ENCODE measurements at regions not wholly inside any gene's neighbourhood (a gene's known extent, or its start where the extent isn't known, plus 50 kb on each side); places are given as distances from the start of the nearest gene placed in this dataset.

DNA sequence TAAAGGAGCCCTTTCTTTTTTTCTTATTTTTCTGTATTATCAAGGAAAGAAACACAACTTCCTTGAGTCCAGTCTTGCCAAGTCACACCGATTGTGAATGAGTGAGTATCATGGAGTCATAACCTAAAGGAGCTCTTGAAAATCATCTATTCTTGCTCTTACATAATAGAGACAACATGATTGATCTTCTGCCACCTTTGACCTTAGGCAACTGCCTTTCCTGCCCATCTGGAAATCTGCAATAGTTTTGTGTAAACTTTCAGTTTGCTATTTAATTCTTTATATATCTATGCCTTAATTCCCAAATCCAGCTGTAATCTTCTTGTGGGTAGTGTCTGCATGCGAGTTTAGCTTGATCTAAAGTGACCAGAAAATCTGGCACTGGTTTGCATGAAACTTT, 149.9 kb upstream of the FST start:
- TF ChIP-seq, protein P1, sequence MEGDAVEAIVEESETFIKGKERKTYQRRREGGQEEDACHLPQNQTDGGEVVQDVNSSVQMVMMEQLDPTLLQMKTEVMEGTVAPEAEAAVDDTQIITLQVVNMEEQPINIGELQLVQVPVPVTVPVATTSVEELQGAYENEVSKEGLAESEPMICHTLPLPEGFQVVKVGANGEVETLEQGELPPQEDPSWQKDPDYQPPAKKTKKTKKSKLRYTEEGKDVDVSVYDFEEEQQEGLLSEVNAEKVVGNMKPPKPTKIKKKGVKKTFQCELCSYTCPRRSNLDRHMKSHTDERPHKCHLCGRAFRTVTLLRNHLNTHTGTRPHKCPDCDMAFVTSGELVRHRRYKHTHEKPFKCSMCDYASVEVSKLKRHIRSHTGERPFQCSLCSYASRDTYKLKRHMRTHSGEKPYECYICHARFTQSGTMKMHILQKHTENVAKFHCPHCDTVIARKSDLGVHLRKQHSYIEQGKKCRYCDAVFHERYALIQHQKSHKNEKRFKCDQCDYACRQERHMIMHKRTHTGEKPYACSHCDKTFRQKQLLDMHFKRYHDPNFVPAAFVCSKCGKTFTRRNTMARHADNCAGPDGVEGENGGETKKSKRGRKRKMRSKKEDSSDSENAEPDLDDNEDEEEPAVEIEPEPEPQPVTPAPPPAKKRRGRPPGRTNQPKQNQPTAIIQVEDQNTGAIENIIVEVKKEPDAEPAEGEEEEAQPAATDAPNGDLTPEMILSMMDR (IDR thresholded peaks at IDR 0.05; ENCODE audit: low read depth, low read length): no peak
- TF ChIP-seq EZH2phosphoT487 (IDR thresholded peaks at IDR 0.05; ENCODE audit: low read depth): no peak
